WTC11 (cell line): ENCODE measurements at regions not wholly inside any gene's neighbourhood (a gene's known extent, or its start where the extent isn't known, plus 50 kb on each side); places are given as distances from the start of the nearest gene placed in this dataset.
"Not testable (repeated sequence)": the region's sequence is repeated elsewhere in the genome, so short reads cannot be mapped to it uniquely, and the experiment has no call there.

Experiments
- ATAC-seq: fragments of 200-7000 bp; cut with Tn5 transposase; 2 replicates; pipeline ENCODE4 v1.10.0; 2021; ENCODE audit warnings: mild to moderate bottlenecking, moderate library complexity
- CTCF ChIA-PET: fragments of 300-600 bp; sonication (Branson Sonifier 250); formaldehyde crosslinking; loops from one replicate; lab custom pipeline; 2021; ENCODE audit warnings: antibody characterized with exemption; lab: Charles Lee
- POLR2A ChIA-PET: fragments of 350-600 bp; sonication (Branson Sonifier 250); formaldehyde crosslinking; loops from one replicate; lab custom pipeline; 2021; ENCODE audit warnings: antibody characterized with exemption; lab: Charles Lee
- DNase-seq: peaks from one replicate; pipeline ENCODE4 v3.0.0; 2021; ENCODE audit warnings: low spot score
- H3K27ac Mint-ChIP-seq: 2 replicates; pipeline ENCODE4 v1.8.0; 2021; ENCODE audit warnings: mixed read lengths
- H3K27me3 Mint-ChIP-seq: 2 replicates; pipeline ENCODE4 v1.8.0; 2021; ENCODE audit warnings: low read depth, mild to moderate bottlenecking, moderate library complexity, mixed read lengths
- H3K36me3 Mint-ChIP-seq: 2 replicates; pipeline ENCODE4 v1.8.0; 2021; ENCODE audit warnings: mixed read lengths
- H3K4me1 Mint-ChIP-seq: 2 replicates; pipeline ENCODE4 v1.8.0; 2022; ENCODE audit warnings: mixed read lengths
- H3K4me3 Mint-ChIP-seq: 2 replicates; pipeline ENCODE4 v1.8.0; 2021; ENCODE audit warnings: mild to moderate bottlenecking, moderate library complexity, mixed read lengths
- H3K9me3 Mint-ChIP-seq: 2 replicates; pipeline ENCODE4 v1.8.0; 2021; ENCODE audit warnings: mixed read lengths
- ATF1 ChIP-seq: sonication (generic); formaldehyde crosslinking; IDR thresholded peaks from 2 replicates; pipeline ENCODE4 v1.8.1; 2023; ENCODE audit warnings: mild to moderate bottlenecking, moderate library complexity, missing genetic modification reagents
- ETV6 ChIP-seq: sonication (generic); formaldehyde crosslinking; IDR thresholded peaks from 2 replicates; pipeline ENCODE4 v1.8.1; 2022; ENCODE audit warnings: mild to moderate bottlenecking, missing genetic modification reagents
- FOXJ3 ChIP-seq: sonication (generic); formaldehyde crosslinking; IDR thresholded peaks from 2 replicates; pipeline ENCODE4 v1.9.0; 2021; ENCODE audit warnings: missing genetic modification reagents, mild to moderate bottlenecking, borderline replicate concordance
- FOXP1 ChIP-seq: sonication (generic); formaldehyde crosslinking; IDR thresholded peaks from 2 replicates; pipeline ENCODE4 v1.8.0; 2022; ENCODE audit warnings: missing genetic modification reagents, mild to moderate bottlenecking, moderate library complexity, borderline replicate concordance
- JAZF1 ChIP-seq: fragments of 250-450 bp; sonication (Bioruptor Pico); IDR thresholded peaks from 2 replicates; pipeline ENCODE4 v1.9.0; 2021; ENCODE audit warnings: moderate library complexity, mild to moderate bottlenecking, inconsistent platforms
- MXD4 ChIP-seq: fragments of 250-450 bp; sonication (Bioruptor Pico); IDR thresholded peaks from 2 replicates; pipeline ENCODE4 v1.8.0; 2021; ENCODE audit warnings: mild to moderate bottlenecking, moderate library complexity, borderline replicate concordance
- NFATC4 ChIP-seq: fragments of 250-450 bp; sonication (Bioruptor Pico); IDR thresholded peaks from 2 replicates; pipeline ENCODE4 v1.9.0; 2021; ENCODE audit warnings: mild to moderate bottlenecking
- NFYB ChIP-seq: sonication (generic); formaldehyde crosslinking; conservative IDR thresholded peaks from 2 replicates; pipeline ENCODE4 v1.8.0; 2022; ENCODE audit warnings: low read depth, missing genetic modification reagents
- NR1H2 ChIP-seq: sonication (generic); formaldehyde crosslinking; IDR thresholded peaks from 2 replicates; pipeline ENCODE4 v1.9.0; 2021; ENCODE audit warnings: mild to moderate bottlenecking, moderate library complexity, missing genetic modification reagents
- NR3C1 ChIP-seq: sonication (generic); formaldehyde crosslinking; conservative IDR thresholded peaks from 2 replicates; pipeline ENCODE4 v1.8.1; 2023; ENCODE audit warnings: low read depth, mild to moderate bottlenecking, missing genetic modification reagents
- OVOL2 ChIP-seq: fragments of 250-450 bp; sonication (Bioruptor Pico); IDR thresholded peaks from 2 replicates; pipeline ENCODE4 v1.9.0; 2021; ENCODE audit warnings: mild to moderate bottlenecking, borderline replicate concordance
- PRRX2 ChIP-seq: fragments of 250-450 bp; sonication (Bioruptor Pico); IDR thresholded peaks from 2 replicates; pipeline ENCODE4 v1.8.0; 2021; ENCODE audit warnings: mild to moderate bottlenecking
- RELA ChIP-seq: sonication (generic); formaldehyde crosslinking; IDR thresholded peaks from 2 replicates; pipeline ENCODE4 v1.8.1; 2022; ENCODE audit warnings: missing genetic modification reagents, mild to moderate bottlenecking, borderline replicate concordance
- RORB ChIP-seq: fragments of 250-450 bp; sonication (Bioruptor Pico); IDR thresholded peaks from 2 replicates; pipeline ENCODE4 v1.9.0; 2021; ENCODE audit warnings: mild to moderate bottlenecking
- SMAD3 ChIP-seq: sonication (generic); formaldehyde crosslinking; IDR thresholded peaks from 2 replicates; pipeline ENCODE4 v1.8.0; 2022; ENCODE audit warnings: missing genetic modification reagents, mild to moderate bottlenecking, borderline replicate concordance
- SMAD4 ChIP-seq: sonication (generic); formaldehyde crosslinking; IDR thresholded peaks from 2 replicates; pipeline ENCODE4 v1.8.0; 2022; ENCODE audit warnings: mild to moderate bottlenecking, missing genetic modification reagents
- SOX15 ChIP-seq: fragments of 250-450 bp; sonication (Bioruptor Pico); IDR thresholded peaks from 2 replicates; pipeline ENCODE4 v1.9.0; 2021; ENCODE audit warnings: mild to moderate bottlenecking
- TEAD1 ChIP-seq: sonication (generic); formaldehyde crosslinking; IDR thresholded peaks from 2 replicates; pipeline ENCODE4 v1.8.0; 2022; ENCODE audit warnings: mild to moderate bottlenecking, missing genetic modification reagents
- ZBTB21 ChIP-seq: sonication (generic); formaldehyde crosslinking; IDR thresholded peaks from 2 replicates; pipeline ENCODE4 v1.8.1; 2023; ENCODE audit warnings: mild to moderate bottlenecking, missing genetic modification reagents, borderline replicate concordance
- ZNF416 ChIP-seq: fragments of 250-450 bp; sonication (Bioruptor Pico); IDR thresholded peaks from 2 replicates; pipeline ENCODE4 v1.9.0; 2021; ENCODE audit warnings: mild to moderate bottlenecking, inconsistent platforms
- TF ChIP-seq, protein P1 (sequence below): sonication (generic); formaldehyde crosslinking; IDR thresholded peaks from 2 replicates; pipeline ENCODE4 v1.8.1; 2023; ENCODE audit warnings: mild to moderate bottlenecking, missing genetic modification reagents, moderate library complexity
- TF ChIP-seq, protein P2 (sequence below): sonication (generic); formaldehyde crosslinking; IDR thresholded peaks from 2 replicates; pipeline ENCODE4 v1.8.1; 2023; ENCODE audit warnings: mild to moderate bottlenecking, missing genetic modification reagents
- TF ChIP-seq, protein P3 (sequence below): fragments of 250-450 bp; sonication (Bioruptor Pico); IDR thresholded peaks from 2 replicates; pipeline ENCODE4 v1.8.0; 2021; ENCODE audit warnings: mild to moderate bottlenecking
- TF ChIP-seq, protein P4 (sequence below): sonication (generic); formaldehyde crosslinking; IDR thresholded peaks from 2 replicates; pipeline ENCODE4 v1.8.1; 2023; ENCODE audit warnings: mild to moderate bottlenecking, moderate library complexity, missing genetic modification reagents
- TF ChIP-seq, protein P5 (sequence below): fragments of 250-450 bp; sonication (Bioruptor Pico); IDR thresholded peaks from 2 replicates; pipeline ENCODE4 v1.9.0; 2021; ENCODE audit warnings: moderate library complexity, mild to moderate bottlenecking, inconsistent platforms, borderline replicate concordance
- TF ChIP-seq, protein P6 (sequence below): sonication (generic); formaldehyde crosslinking; IDR thresholded peaks from 2 replicates; pipeline ENCODE4 v1.8.0; 2023; ENCODE audit warnings: missing genetic modification reagents, mild to moderate bottlenecking, borderline replicate concordance

DNA sequence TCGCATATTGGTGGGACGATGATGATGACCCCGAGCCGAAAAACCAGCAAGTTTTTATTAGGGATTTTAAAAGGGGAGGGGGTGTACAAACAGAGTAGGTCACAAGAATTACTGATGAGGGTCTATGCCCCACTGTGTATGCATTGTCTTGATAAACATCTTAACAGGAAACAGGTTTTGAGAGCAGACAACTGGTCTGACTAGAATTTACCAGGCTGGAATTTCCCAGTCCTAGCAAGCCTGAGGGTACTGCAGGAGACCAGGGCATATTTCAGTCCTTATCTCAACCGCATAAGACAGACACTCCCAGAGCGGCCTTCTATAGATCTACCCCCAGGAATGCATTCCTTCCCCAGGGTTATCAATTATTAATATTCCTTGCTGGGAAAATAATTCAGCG lies 659.7 kb downstream of the TRHDE start:
- H3K27me3 Mint-ChIP-seq, CTCF ChIA-PET, POLR2A ChIA-PET, ATAC-seq, DNase-seq, H3K27ac Mint-ChIP-seq, H3K4me1 Mint-ChIP-seq, H3K4me3 Mint-ChIP-seq: not testable (repeated sequence)
- peaks cover 42% of the 10 kb centered on the region for H3K9me3 Mint-ChIP-seq
- peaks cover 15% of the 10 kb centered on the region for H3K36me3 Mint-ChIP-seq

DNA sequence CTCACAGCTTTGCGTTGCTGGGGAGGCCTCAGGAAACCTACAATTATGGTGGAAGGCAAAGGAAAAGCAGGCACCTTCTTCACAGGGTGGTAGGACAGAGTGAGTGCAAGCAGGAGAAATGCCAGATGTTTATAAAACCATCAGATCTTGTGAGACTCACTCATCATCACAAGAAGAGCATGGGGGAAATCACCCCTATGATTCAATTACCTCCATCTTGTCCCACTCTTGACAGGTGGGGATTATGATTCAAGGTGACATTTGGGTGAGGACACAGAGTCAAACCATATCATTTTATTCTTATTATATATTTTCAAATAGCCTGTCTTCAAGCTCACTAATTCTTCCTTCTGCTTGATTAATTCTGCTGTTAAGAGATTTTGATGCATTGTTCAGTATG lies 665.3 kb downstream of the TRHDE start:
- no peak for TF ChIP-seq NR3C1 (CRISPR knock-in tag)
- TF ChIP-seq, protein P1, sequence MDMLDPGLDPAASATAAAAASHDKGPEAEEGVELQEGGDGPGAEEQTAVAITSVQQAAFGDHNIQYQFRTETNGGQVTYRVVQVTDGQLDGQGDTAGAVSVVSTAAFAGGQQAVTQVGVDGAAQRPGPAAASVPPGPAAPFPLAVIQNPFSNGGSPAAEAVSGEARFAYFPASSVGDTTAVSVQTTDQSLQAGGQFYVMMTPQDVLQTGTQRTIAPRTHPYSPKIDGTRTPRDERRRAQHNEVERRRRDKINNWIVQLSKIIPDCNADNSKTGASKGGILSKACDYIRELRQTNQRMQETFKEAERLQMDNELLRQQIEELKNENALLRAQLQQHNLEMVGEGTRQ (CRISPR knock-in tag) = no peak
- no peak for TF ChIP-seq NFATC4 (CRISPR knock-in tag)
- TF ChIP-seq TEAD1 = no peak
- no peak for TF ChIP-seq SOX15
- no peak for TF ChIP-seq NFYB
- TF ChIP-seq, protein P2, sequence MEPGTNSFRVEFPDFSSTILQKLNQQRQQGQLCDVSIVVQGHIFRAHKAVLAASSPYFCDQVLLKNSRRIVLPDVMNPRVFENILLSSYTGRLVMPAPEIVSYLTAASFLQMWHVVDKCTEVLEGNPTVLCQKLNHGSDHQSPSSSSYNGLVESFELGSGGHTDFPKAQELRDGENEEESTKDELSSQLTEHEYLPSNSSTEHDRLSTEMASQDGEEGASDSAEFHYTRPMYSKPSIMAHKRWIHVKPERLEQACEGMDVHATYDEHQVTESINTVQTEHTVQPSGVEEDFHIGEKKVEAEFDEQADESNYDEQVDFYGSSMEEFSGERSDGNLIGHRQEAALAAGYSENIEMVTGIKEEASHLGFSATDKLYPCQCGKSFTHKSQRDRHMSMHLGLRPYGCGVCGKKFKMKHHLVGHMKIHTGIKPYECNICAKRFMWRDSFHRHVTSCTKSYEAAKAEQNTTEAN (CRISPR knock-in tag) = no peak
- TF ChIP-seq FOXJ3 (CRISPR knock-in tag) = no peak
- TF ChIP-seq ETV6 (CRISPR knock-in tag) = no peak
- no peak for TF ChIP-seq NR1H2 (CRISPR knock-in tag)
- no peak for TF ChIP-seq ATF1
- no peak for TF ChIP-seq SMAD3 (CRISPR knock-in tag)
- no peak for TF ChIP-seq RELA
- TF ChIP-seq PRRX2 (CRISPR knock-in tag) = no peak
- no peak for TF ChIP-seq ZBTB21 (CRISPR knock-in tag)
- no peak for TF ChIP-seq SMAD4 (CRISPR knock-in tag)
- TF ChIP-seq, protein P3, sequence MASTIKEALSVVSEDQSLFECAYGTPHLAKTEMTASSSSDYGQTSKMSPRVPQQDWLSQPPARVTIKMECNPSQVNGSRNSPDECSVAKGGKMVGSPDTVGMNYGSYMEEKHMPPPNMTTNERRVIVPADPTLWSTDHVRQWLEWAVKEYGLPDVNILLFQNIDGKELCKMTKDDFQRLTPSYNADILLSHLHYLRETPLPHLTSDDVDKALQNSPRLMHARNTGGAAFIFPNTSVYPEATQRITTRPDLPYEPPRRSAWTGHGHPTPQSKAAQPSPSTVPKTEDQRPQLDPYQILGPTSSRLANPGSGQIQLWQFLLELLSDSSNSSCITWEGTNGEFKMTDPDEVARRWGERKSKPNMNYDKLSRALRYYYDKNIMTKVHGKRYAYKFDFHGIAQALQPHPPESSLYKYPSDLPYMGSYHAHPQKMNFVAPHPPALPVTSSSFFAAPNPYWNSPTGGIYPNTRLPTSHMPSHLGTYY = no peak
- TF ChIP-seq RORB (CRISPR knock-in tag) = no peak
- TF ChIP-seq ZNF416 = no peak
- ChIA-PET POLR2A (no interaction called here), CTCF (no interaction called here)
- DNase-seq = no peak
- H3K27ac Mint-ChIP-seq = no peak overlapping the region
- peaks cover 34% of the 10 kb centered on the region for H3K36me3 Mint-ChIP-seq
- no peaks in the 10 kb centered on the region for H3K27me3 Mint-ChIP-seq
- ATAC-seq = no peak
- H3K4me3 Mint-ChIP-seq = no peak overlapping the region
- H3K4me1 Mint-ChIP-seq = no peaks in the 10 kb centered on the region
- peaks cover 64% of the 10 kb centered on the region for H3K9me3 Mint-ChIP-seq

DNA sequence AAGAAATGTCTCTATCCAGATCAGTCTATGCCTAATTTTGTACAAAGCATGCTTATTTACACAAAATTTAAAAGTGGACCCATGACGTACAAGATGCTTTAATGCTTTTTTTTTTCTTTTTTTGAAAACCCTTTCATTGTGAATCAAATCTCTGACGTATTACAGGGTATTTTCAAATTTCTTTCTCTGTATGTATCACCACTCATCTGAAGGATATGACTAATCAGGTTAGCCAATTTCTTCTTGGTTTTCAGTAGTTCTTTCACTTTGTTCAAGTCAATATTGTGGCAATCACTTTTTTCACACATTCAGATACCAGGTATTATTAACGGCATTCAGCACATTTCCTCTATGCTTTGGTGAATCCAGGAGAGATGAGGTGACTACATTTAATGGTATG lies 685.3 kb downstream of the TRHDE start:
- no peak overlapping the region for H3K4me3 Mint-ChIP-seq
- H3K27me3 Mint-ChIP-seq = no peaks in the 10 kb centered on the region
- POLR2A ChIA-PET = no interaction called here
- CTCF ChIA-PET = no interaction called here
- peaks cover 9% of the 10 kb centered on the region for H3K9me3 Mint-ChIP-seq
- DNase-seq (no peak), ATAC-seq (no peak)
- no peaks in the 10 kb centered on the region for H3K4me1 Mint-ChIP-seq
- no peak overlapping the region for H3K27ac Mint-ChIP-seq
- H3K36me3 Mint-ChIP-seq = peaks cover 8% of the 10 kb centered on the region
- TF ChIP-seq NFYB (no peak), SMAD4 (CRISPR knock-in tag) (no peak), OVOL2 (CRISPR knock-in tag) (no peak), MXD4 (no peak), JAZF1 (CRISPR knock-in tag) (no peak), FOXP1 (no peak), ZBTB21 (CRISPR knock-in tag) (no peak), RORB (CRISPR knock-in tag) (no peak)
- TF ChIP-seq, protein P4, sequence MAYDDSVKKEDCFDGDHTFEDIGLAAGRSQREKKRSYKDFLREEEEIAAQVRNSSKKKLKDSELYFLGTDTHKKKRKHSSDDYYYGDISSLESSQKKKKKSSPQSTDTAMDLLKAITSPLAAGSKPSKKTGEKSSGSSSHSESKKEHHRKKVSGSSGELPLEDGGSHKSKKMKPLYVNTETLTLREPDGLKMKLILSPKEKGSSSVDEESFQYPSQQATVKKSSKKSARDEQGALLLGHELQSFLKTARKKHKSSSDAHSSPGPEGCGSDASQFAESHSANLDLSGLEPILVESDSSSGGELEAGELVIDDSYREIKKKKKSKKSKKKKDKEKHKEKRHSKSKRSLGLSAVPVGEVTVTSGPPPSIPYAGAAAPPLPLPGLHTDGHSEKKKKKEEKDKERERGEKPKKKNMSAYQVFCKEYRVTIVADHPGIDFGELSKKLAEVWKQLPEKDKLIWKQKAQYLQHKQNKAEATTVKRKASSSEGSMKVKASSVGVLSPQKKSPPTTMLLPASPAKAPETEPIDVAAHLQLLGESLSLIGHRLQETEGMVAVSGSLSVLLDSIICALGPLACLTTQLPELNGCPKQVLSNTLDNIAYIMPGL = no peak
- TF ChIP-seq, protein P5, sequence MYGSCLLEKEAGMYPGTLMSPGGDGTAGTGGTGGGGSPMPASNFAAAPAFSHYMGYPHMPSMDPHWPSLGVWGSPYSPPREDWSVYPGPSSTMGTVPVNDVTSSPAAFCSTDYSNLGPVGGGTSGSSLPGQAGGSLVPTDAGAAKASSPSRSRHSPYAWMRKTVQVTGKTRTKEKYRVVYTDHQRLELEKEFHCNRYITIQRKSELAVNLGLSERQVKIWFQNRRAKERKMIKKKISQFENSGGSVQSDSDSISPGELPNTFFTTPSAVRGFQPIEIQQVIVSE = no peak
- TF ChIP-seq, protein P6, sequence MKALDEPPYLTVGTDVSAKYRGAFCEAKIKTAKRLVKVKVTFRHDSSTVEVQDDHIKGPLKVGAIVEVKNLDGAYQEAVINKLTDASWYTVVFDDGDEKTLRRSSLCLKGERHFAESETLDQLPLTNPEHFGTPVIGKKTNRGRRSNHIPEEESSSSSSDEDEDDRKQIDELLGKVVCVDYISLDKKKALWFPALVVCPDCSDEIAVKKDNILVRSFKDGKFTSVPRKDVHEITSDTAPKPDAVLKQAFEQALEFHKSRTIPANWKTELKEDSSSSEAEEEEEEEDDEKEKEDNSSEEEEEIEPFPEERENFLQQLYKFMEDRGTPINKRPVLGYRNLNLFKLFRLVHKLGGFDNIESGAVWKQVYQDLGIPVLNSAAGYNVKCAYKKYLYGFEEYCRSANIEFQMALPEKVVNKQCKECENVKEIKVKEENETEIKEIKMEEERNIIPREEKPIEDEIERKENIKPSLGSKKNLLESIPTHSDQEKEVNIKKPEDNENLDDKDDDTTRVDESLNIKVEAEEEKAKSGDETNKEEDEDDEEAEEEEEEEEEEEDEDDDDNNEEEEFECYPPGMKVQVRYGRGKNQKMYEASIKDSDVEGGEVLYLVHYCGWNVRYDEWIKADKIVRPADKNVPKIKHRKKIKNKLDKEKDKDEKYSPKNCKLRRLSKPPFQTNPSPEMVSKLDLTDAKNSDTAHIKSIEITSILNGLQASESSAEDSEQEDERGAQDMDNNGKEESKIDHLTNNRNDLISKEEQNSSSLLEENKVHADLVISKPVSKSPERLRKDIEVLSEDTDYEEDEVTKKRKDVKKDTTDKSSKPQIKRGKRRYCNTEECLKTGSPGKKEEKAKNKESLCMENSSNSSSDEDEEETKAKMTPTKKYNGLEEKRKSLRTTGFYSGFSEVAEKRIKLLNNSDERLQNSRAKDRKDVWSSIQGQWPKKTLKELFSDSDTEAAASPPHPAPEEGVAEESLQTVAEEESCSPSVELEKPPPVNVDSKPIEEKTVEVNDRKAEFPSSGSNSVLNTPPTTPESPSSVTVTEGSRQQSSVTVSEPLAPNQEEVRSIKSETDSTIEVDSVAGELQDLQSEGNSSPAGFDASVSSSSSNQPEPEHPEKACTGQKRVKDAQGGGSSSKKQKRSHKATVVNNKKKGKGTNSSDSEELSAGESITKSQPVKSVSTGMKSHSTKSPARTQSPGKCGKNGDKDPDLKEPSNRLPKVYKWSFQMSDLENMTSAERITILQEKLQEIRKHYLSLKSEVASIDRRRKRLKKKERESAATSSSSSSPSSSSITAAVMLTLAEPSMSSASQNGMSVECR = no peak
